D721Med (cell line): ENCODE measurements at regions not wholly inside any gene's neighbourhood (a gene's known extent, or its start where the extent isn't known, plus 50 kb on each side); places are given as distances from the start of the nearest gene placed in this dataset.

ENCODE experiments used
- DNase-seq: peaks from one replicate; pipeline ENCODE4 v3.0.0; 2011; ENCODE audit warnings: low spot score; ENCODE audit not compliant: insufficient read length
- FAIRE-seq: peaks from 2 replicates; lab custom pipeline; 2011; peaks lifted over from hg19 to GRCh38; lab: Jason Lieb, UNC
- TF ChIP-seq, protein P1 (sequence below): IDR thresholded peaks from 2 replicates; pipeline ENCODE4 v1.5.1; 2012; ENCODE audit warnings: mild to moderate bottlenecking, control low read depth; ENCODE audit not compliant: insufficient read depth; ENCODE audit errors: missing control alignments

DNA sequence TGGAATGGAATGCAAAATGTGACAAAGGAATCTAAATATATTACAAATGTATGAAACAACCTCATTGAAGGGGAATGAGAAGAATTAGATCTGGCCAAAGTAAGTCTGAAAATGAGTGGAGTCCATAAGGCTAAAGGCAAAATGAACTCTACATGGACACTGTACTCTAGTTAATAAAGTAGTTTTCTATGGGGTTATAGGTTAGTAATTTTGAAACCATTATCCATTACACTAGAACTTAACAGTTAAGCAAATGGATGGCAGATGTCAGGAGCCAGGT lies 222.1 kb downstream of the NUAK1 start:
- FAIRE-seq (no peak), DNase-seq (no peak)
- TF ChIP-seq, protein P1, sequence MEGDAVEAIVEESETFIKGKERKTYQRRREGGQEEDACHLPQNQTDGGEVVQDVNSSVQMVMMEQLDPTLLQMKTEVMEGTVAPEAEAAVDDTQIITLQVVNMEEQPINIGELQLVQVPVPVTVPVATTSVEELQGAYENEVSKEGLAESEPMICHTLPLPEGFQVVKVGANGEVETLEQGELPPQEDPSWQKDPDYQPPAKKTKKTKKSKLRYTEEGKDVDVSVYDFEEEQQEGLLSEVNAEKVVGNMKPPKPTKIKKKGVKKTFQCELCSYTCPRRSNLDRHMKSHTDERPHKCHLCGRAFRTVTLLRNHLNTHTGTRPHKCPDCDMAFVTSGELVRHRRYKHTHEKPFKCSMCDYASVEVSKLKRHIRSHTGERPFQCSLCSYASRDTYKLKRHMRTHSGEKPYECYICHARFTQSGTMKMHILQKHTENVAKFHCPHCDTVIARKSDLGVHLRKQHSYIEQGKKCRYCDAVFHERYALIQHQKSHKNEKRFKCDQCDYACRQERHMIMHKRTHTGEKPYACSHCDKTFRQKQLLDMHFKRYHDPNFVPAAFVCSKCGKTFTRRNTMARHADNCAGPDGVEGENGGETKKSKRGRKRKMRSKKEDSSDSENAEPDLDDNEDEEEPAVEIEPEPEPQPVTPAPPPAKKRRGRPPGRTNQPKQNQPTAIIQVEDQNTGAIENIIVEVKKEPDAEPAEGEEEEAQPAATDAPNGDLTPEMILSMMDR = no peak

DNA sequence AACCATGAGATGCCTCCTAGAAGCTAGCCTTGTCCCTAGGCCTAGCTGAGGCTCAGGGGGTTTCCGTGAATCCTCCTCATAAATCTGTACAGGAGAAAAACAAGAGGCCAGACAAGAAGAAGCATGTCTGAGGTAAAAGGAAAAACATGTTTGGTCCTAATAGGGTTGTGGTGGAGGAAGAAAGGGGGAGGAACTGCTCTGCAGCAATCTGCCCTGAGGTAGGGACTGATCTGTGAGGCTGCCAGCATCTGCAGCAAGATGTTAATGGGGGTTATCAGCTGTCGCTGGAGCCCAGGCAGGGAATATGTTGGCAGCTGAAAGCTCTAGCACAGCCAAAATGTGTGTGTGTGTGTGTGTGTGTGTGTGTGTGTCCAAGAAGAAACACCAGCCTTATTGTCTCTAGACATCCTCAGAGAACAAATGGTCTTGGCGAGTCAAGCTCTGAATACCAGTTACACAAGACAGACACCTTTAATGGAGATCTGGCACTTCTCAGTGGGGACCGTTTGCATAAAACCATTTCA lies 218.5 kb downstream of the NUAK1 start:
- no peak for FAIRE-seq
- TF ChIP-seq, protein P1 = no peak
- no peak for DNase-seq

DNA sequence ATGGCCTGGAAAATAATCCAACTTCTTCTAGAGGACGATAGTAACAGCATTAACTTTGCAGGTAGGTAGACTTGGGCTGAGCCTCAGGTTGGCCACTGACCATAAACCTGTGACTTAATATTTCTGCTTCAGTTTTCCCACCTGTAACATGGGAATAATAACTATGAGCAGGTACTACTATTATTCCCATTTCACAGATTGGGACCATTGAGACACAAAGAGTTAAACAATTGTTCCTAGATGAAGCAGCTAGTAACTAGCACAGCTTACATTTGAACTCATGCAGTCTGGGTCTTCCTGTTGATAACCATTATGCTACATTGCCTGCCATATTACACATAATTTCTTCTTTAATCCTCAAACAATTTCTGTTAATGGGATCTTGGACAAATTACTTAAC lies 217.7 kb downstream of the NUAK1 start:
- no peak for FAIRE-seq
- TF ChIP-seq, protein P1 = no peak
- no peak for DNase-seq

DNA sequence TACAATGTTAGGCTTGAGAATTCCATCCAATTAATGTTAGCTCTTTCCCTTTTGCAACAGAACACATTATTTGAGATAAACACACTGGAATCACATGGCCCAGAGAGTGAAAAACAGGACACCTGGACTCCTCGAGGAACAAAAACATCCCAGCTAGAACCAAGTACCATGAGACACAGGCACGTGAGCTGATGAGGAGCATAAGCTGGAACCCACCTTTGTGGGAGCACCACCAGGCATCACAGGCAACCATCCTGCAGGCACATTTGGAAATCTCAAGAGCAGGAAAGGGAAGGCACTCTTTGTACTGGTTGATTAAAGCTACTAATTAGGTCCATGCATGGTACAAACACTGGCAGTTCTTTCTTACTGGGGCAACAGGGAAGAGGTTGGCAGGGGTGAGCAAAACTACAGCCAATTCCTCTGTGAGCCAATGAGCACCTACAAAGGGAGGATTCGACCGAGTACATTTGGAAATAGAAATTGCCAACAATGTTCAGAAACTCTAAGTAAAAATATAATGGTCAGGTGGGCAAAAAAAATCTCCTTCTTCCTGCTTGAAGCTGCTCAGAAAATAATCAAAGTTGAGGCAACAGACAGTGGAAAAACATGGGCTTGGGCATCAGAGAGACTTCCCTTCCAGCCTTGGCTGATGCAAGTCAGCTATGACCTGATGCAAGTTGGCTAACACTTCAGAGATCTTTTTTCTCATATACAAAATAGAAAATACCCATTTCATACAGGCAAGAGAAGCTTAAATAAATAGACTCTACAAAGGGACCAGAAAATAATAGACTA lies 216.7 kb downstream of the NUAK1 start:
- TF ChIP-seq, protein P1 = no peak
- DNase-seq (no peak), FAIRE-seq (no peak)

DNA sequence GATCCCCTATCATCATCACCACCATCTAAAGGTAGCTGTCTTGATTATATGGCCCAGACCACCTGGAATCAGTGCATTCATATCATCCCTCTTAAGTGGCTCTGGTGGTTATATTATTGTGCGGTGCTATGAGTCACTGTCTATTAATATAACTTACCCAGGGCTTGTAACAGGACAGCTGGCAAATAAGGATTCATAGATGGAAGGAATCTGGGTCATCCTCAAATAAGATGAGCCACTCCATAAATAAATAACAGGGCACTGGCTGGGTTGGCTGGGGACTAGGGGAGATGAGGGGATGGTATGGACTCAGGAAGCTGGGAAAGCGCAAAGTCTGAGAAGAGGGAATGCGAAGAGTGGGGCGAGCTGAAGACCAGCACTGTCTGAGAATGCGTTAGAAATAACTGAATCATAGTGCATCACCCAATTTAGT lies 216.1 kb downstream of the NUAK1 start:
- FAIRE-seq (no peak), DNase-seq (no peak)
- TF ChIP-seq, protein P1 = no peak

DNA sequence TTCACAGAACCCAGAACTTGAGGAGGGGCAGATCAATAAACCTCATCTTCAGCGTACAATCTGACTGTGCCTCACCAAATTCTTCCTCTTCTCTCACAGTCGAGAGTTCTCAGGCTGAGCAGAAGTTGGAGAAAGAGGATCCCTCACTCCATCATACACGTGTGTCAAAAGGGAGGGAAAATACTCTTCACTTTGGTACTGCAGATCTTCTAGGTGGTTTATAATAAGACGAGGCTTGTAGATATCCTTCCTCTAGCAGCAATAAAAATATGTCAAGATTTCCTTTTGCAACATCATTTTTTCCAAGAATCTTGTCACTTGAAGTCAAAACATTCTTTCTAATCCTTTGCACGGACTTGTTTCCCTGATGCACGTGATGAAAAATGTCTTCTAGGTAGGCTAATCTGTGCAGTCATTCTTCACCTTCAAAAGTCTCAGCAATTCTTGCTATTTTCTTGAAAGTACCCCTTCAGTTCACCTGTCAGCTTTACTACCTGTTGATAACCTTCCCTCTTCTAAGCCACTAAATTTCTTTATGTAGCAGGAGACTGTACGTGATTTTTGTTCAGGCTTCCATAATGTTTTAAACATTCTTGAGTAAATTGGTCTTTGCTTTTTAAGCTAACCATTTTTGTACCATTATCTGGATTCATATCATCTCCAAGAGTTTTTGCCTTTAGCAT lies 214.1 kb downstream of the NUAK1 start:
- DNase-seq (no peak), FAIRE-seq (no peak)
- TF ChIP-seq, protein P1 = no peak

DNA sequence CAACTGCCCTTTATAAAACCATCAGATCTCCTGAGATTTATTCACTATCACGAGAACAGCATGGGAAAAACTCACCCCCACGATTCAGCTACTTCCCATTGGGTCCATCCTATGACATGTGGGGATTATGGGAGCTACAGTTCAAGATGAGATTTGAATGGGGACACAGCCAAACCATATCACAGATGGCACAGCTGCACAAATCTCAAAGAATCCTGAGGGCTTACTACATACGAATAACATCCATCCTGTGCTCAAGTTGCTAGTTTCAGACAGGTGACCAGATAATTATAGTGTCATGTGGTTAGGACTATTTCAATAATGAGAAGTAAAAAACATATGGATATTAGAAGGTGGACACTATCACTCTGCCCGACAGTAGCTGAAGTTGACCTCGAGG lies 211.2 kb downstream of the NUAK1 start:
- FAIRE-seq (no peak), DNase-seq (no peak)
- TF ChIP-seq, protein P1 = no peak
